ENCODE measurements at regions not wholly inside any gene's neighbourhood (a gene's known extent, or its start where the extent isn't known, plus 50 kb on each side); places are given as distances from the start of the nearest gene placed in this dataset.

DNA sequence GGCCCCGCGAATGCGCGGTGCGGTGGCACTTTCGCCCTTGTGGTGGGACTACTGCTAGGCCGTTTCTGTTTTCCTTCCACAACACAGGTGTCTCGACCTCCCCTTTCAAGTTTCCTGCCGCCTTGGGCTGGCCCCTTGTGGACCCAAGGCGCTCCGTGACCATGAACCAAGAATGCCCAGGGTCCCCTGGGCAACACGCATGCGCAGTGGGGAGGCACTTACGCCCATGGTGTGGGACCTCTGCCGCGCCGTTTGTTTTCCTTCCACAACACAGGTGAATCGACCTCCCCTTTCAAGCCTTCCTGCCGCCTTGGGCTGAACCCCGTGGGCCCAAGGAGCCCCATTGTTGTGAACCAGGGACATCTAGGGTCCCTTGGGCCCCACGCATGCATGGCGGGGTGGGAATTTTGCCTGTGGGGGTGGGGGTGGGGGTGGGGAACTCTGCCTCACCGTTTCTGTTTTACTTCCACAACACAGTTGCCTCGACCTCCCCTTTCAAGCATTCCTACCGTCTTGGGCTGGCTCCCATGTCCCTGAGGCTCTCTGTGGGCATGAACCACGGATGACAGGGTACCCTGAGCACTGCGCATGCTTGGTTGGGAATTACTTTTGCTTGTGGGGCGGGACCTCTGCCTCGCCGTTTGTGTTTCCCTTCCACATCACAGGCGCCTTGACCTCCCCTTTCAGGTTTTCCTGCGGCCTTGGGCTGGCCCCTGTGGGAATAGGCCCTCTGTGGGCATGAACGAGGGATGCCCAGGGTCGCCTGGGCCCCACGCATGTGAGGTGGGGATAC is 355.1 kb downstream of the ALG10 start:
- H3K4me1 Mint-ChIP-seq, result no peaks in the 10 kb centered on the region
- H3K4me3 Mint-ChIP-seq, result no peak overlapping the region
- peaks cover 11% of the 10 kb centered on the region for H3K9me3 Mint-ChIP-seq
- TF ChIP-seq, protein P1, sequence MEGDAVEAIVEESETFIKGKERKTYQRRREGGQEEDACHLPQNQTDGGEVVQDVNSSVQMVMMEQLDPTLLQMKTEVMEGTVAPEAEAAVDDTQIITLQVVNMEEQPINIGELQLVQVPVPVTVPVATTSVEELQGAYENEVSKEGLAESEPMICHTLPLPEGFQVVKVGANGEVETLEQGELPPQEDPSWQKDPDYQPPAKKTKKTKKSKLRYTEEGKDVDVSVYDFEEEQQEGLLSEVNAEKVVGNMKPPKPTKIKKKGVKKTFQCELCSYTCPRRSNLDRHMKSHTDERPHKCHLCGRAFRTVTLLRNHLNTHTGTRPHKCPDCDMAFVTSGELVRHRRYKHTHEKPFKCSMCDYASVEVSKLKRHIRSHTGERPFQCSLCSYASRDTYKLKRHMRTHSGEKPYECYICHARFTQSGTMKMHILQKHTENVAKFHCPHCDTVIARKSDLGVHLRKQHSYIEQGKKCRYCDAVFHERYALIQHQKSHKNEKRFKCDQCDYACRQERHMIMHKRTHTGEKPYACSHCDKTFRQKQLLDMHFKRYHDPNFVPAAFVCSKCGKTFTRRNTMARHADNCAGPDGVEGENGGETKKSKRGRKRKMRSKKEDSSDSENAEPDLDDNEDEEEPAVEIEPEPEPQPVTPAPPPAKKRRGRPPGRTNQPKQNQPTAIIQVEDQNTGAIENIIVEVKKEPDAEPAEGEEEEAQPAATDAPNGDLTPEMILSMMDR (IDR thresholded peaks at IDR 0.05; ENCODE audit: unreplicated experiment in 3 of 3), result no peak
- H3K27ac Mint-ChIP-seq, result no peak overlapping the region
- H3K27me3 Mint-ChIP-seq (ENCODE audit: low read depth), result no peaks in the 10 kb centered on the region
- H3K36me3 Mint-ChIP-seq (ENCODE audit: low read depth), result no peaks in the 10 kb centered on the region

DNA sequence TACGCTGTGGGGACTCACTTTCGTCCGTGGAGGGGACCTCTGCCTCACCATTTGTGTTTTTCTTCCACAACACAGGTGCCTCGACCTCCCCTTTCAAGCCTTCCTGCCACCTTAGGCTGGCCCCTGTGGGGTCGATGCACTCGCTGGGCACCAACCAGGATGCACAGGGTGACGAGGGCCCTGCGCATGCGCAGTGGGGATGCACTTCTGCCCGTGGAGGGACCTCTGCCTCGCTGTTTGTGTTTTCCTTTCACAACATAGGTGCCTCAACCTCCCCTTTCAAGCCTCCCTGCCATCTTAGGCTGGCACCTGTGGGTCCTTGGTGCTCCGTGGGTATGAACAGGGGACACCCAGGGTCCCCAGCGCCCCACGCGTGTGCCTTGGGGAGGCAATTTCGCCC is 356.8 kb downstream of the ALG10 start:
- Mint-ChIP-seq H3K27ac (no peak overlapping the region), H3K4me1 (no peaks in the 10 kb centered on the region), H3K27me3 (ENCODE audit: low read depth) (no peaks in the 10 kb centered on the region), H3K4me3 (no peak overlapping the region), H3K9me3 (peaks cover 11% of the 10 kb centered on the region), H3K36me3 (ENCODE audit: low read depth) (no peaks in the 10 kb centered on the region)
- TF ChIP-seq, protein P1 (IDR thresholded peaks at IDR 0.05; ENCODE audit: unreplicated experiment in 3 of 3), result no peak

DNA sequence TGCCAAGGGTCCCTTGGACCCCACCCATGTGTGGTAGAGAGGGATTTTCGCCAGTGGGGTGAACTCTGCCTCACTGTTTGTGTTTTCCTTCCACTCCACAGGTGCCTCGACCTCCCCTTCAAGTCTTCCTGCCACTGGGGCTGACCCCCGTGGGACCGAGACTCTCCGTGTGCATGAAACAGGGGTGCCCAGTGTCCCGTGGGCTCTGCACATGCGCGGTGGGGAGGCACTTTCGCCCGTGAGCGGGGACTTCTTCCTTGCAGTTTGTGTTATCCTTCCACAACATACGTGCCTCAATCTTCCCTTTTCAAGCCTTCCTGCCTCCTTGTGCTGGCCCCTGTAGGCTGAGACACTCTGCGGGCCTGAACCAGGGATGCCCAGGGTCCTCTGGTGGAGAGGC is 362.4 kb downstream of the ALG10 start:
- H3K9me3 Mint-ChIP-seq, result peaks cover 30% of the 10 kb centered on the region
- TF ChIP-seq, protein P1 (IDR thresholded peaks at IDR 0.05; ENCODE audit: unreplicated experiment in 3 of 3), result no peak
- H3K4me1 Mint-ChIP-seq, result no peaks in the 10 kb centered on the region
- H3K36me3 Mint-ChIP-seq (ENCODE audit: low read depth), result no peaks in the 10 kb centered on the region
- no peak overlapping the region for H3K27ac Mint-ChIP-seq
- H3K4me3 Mint-ChIP-seq, result no peak overlapping the region
- H3K27me3 Mint-ChIP-seq (ENCODE audit: low read depth), result peaks cover 3% of the 10 kb centered on the region

DNA sequence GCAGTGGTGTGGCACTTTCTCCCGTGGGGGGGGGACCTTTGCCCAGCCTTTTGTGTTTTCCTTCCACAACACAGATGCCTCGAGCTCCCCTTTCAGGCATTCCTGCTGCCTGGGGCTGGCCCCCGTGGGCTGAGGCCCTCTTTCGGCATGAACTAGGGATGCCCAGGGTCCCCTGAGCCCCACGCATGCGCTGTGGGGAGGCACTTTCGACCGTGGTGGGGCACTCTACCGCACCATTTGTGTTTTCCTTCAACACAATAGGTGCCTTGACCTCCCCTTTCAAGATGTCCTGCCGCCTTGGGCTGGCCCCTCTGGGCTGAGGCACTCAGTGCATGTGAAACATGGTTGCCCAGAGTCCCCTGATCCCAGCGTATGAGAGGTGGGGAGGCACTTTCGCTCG is 363.7 kb downstream of the ALG10 start:
- peaks cover 3% of the 10 kb centered on the region for H3K27me3 Mint-ChIP-seq (ENCODE audit: low read depth)
- no peak overlapping the region for H3K4me3 Mint-ChIP-seq
- H3K36me3 Mint-ChIP-seq (ENCODE audit: low read depth), result no peaks in the 10 kb centered on the region
- H3K4me1 Mint-ChIP-seq, result no peaks in the 10 kb centered on the region
- peaks cover 33% of the 10 kb centered on the region for H3K9me3 Mint-ChIP-seq
- H3K27ac Mint-ChIP-seq, result no peak overlapping the region
- TF ChIP-seq, protein P1 (IDR thresholded peaks at IDR 0.05; ENCODE audit: unreplicated experiment in 3 of 3), result no peak

DNA sequence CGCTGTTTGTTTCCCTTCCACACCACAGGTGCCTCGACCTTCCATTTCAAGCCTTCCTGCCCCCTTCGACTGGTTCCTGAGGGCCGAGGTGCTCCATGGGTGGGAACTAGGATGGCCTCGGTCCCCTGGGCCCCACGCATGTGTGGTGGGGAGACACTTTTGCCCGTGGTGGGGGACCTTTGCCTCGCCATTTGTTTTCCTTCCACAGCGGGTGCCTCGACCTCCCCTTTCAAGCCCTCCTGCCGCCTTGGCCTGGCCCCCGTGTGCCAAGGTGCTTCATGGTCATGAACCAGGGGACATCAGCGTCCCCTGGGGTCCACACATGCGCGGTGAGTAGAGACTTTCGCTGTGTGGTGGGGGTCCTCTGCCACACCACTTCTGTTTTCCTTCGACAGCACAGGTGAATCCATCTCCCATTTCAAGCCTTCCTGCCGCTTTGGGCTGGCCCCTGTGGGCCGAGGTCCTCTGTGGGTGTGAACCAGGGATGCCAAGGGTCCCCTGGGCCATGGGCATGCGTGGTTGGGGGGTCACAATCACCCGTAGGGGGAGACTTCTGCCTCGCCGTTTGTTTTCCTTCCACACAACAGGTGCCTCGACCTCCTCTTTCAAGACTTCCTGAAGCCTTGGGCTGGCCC is 364.4 kb downstream of the ALG10 start:
- Mint-ChIP-seq H3K27me3 (ENCODE audit: low read depth) (peaks cover 3% of the 10 kb centered on the region), H3K27ac (no peak overlapping the region), H3K36me3 (ENCODE audit: low read depth) (no peaks in the 10 kb centered on the region), H3K4me3 (no peak overlapping the region), H3K4me1 (no peaks in the 10 kb centered on the region), H3K9me3 (peaks cover 34% of the 10 kb centered on the region)
- TF ChIP-seq, protein P1 (IDR thresholded peaks at IDR 0.05; ENCODE audit: unreplicated experiment in 3 of 3), result no peak

Data from nephron (organoid).